ENCODE measurements at regions not wholly inside any gene's neighbourhood (a gene's known extent, or its start where the extent isn't known, plus 50 kb on each side); places are given as distances from the start of the nearest gene placed in this dataset.

GRCh38 chr9:107653263-107653821 is 163.8 kb upstream of the KLF4 start:
- Histone ChIP-seq H3K4me1 (replicated peaks in 1 of 2) (no peaks in the 10 kb centered on the region), H3K9me3 (replicated peaks in 1 of 3) (no peaks in the 10 kb centered on the region), H3K27ac (no peak overlapping the region), H3K4me3 (no peak overlapping the region), H3K27me3 (no peaks in the 10 kb centered on the region), H3K36me3 (replicated peaks in 1 of 2) (no peaks in the 10 kb centered on the region)
- no peak for DNase-seq
- intact Hi-C loops (cut with DNase I): no loop called here
- no peak for TF ChIP-seq CTCF (IDR thresholded peaks at IDR 0.05)
- TF ChIP-seq POLR2A (IDR thresholded peaks at IDR 0.05): no peak
- WGBS, 4 donors: 67 to 76% (median 70%) methylated on average over 4 of the region's 4 CpGs

GRCh38 chr9:107650995-107651394 is 161.4 kb upstream of the KLF4 start:
- H3K27ac ChIP-seq: no peak overlapping the region
- intact Hi-C loops (cut with DNase I): no loop called here
- H3K36me3 ChIP-seq (replicated peaks in 1 of 2): no peaks in the 10 kb centered on the region
- 91 to 95% (median 92%) methylated on average over 3 of the region's 3 CpGs for WGBS, 4 donors
- no peaks in the 10 kb centered on the region for H3K27me3 ChIP-seq
- peaks cover 0 to under 1% of the 10 kb centered on the region in 2 donors for H3K4me1 ChIP-seq (replicated peaks in 1 of 2)
- H3K4me3 ChIP-seq: no peak overlapping the region
- TF ChIP-seq CTCF (IDR thresholded peaks at IDR 0.05) (no peak), POLR2A (IDR thresholded peaks at IDR 0.05) (no peak)
- DNase-seq: no peak
- no peaks in the 10 kb centered on the region for H3K9me3 ChIP-seq (replicated peaks in 1 of 3)

- TF ChIP-seq POLR2A (IDR thresholded peaks at IDR 0.05) (no peak), CTCF (IDR thresholded peaks at IDR 0.05) (no peak)
- no peaks in the 10 kb centered on the region for H3K27me3 ChIP-seq
- H3K4me3 ChIP-seq: no peak overlapping the region
- no peak overlapping the region for H3K27ac ChIP-seq
- peaks cover 0 to 7% of the 10 kb centered on the region in 2 donors for H3K4me1 ChIP-seq (replicated peaks in 1 of 2)
- H3K9me3 ChIP-seq (replicated peaks in 1 of 3): no peaks in the 10 kb centered on the region
- no peaks in the 10 kb centered on the region for H3K36me3 ChIP-seq (replicated peaks in 1 of 2)
- no peak for DNase-seq
- WGBS, 4 donors: 92 to 97% (median 95%) methylated on average over 4 of the region's 4 CpGs
- intact Hi-C loops (cut with DNase I): no loop called here
These were observed 160.8 kb upstream of the KLF4 start for GRCh38 chr9:107650321-107650720.

- Histone ChIP-seq H3K4me3 (no peak overlapping the region), H3K27me3 (no peaks in the 10 kb centered on the region), H3K27ac (no peak overlapping the region), H3K9me3 (replicated peaks in 1 of 3) (no peaks in the 10 kb centered on the region), H3K4me1 (replicated peaks in 1 of 2) (peaks cover 0 to 9% of the 10 kb centered on the region in 2 donors), H3K36me3 (replicated peaks in 1 of 2) (no peaks in the 10 kb centered on the region)
- DNase-seq: no peak
- no peak for TF ChIP-seq POLR2A (IDR thresholded peaks at IDR 0.05)
- no peak for TF ChIP-seq CTCF (IDR thresholded peaks at IDR 0.05)
- intact Hi-C loops (cut with DNase I): loop anchor here in 1 of 2 donors (10.0 kb wide), 1 partner anchor 87 kb away; no protein-coding TSS in a partner anchor
- 79 to 92% (median 86%) methylated on average over 12 of the region's 12 CpGs for WGBS, 4 donors
These were observed 158.7 kb upstream of the KLF4 start for GRCh38 chr9:107648153-107648715.

Measured in adrenal gland (tissue), 9 donors.